GM23338 (cell line): ENCODE measurements at regions not wholly inside any gene's neighbourhood (a gene's known extent, or its start where the extent isn't known, plus 50 kb on each side); places are given as distances from the start of the nearest gene placed in this dataset.

ENCODE experiments used
- ATAC-seq: fragments of 200-7000 bp; cut with Tn5 transposase; 3 replicates; pipeline ENCODE4 v1.9.1; 2020
- DNase-seq: peaks from one replicate; pipeline ENCODE4 v3.0.0-alpha.2; 2015; ENCODE audit warnings: low spot score
- H2AFZ ChIP-seq: fragments of 200-600 bp; sonication (generic); 2 replicates; pipeline ENCODE4 v1.8.0; 2016; ENCODE audit warnings: antibody characterized with exemption, mild to moderate bottlenecking, moderate library complexity
- H3F3A ChIP-seq: fragments of 200-600 bp; sonication (generic); replicated peaks from 2 replicates; pipeline ENCODE4 v1.8.0; 2017; ENCODE audit warnings: antibody characterized with exemption, mixed run types, low read depth
- H3K27ac ChIP-seq: fragments of 200-600 bp; sonication (generic); 2 replicates; pipeline ENCODE4 v1.6.1; 2016; ENCODE audit warnings: low read depth
- H3K27me3 ChIP-seq: fragments of 200-600 bp; sonication (generic); 2 replicates; pipeline ENCODE4 v1.8.0; 2016; ENCODE audit warnings: mild to moderate bottlenecking, mixed run types, moderate library complexity; ENCODE audit not compliant: insufficient read depth
- H3K36me3 ChIP-seq: fragments of 200-600 bp; sonication (generic); 2 replicates; pipeline ENCODE4 v1.8.0; 2016; ENCODE audit warnings: mild to moderate bottlenecking; ENCODE audit not compliant: insufficient read depth
- H3K4me1 ChIP-seq: fragments of 200-600 bp; sonication (generic); 2 replicates; pipeline ENCODE4 v1.8.0; 2016; ENCODE audit warnings: mild to moderate bottlenecking, moderate library complexity; ENCODE audit not compliant: insufficient read depth
- H3K4me2 ChIP-seq: fragments of 200-600 bp; sonication (generic); 2 replicates; pipeline ENCODE4 v1.7.1; 2017; ENCODE audit warnings: mixed run types
- H3K4me3 ChIP-seq: fragments of 200-600 bp; sonication (generic); 2 replicates; pipeline ENCODE4 v1.6.1; 2016; ENCODE audit warnings: mixed run types
- H3K79me2 ChIP-seq: fragments of 200-600 bp; sonication (generic); replicated peaks from 2 replicates; pipeline ENCODE4 v1.8.0; 2017; ENCODE audit warnings: mild to moderate bottlenecking; ENCODE audit not compliant: insufficient read depth
- H3K9me2 ChIP-seq: fragments of 200-600 bp; sonication (generic); 2 replicates; pipeline ENCODE4 v1.8.0; 2017; ENCODE audit not compliant: insufficient read depth
- H4K20me1 ChIP-seq: fragments of 200-600 bp; sonication (generic); replicated peaks from 2 replicates; pipeline ENCODE4 v1.8.0; 2017; ENCODE audit warnings: mild to moderate bottlenecking; ENCODE audit not compliant: insufficient read depth
- H3K27ac Mint-ChIP-seq: 2 replicates; pipeline ENCODE4 v1.8.0; 2020; ENCODE audit warnings: inconsistent platforms, mild to moderate bottlenecking, moderate library complexity, mixed read lengths
- H3K27me3 Mint-ChIP-seq: 3 replicates; pipeline ENCODE4 v1.8.0; 2022; ENCODE audit warnings: low read depth, mild to moderate bottlenecking, moderate library complexity, mixed read lengths, inconsistent platforms; ENCODE audit not compliant: insufficient read depth, poor library complexity
- H3K36me3 Mint-ChIP-seq: 3 replicates; pipeline ENCODE4 v1.8.0; 2021; ENCODE audit warnings: low read depth, mild to moderate bottlenecking, inconsistent platforms, moderate library complexity, mixed read lengths
- H3K4me1 Mint-ChIP-seq: 3 replicates; pipeline ENCODE4 v1.8.0; 2020; ENCODE audit warnings: mild to moderate bottlenecking, inconsistent platforms, mixed read lengths
- H3K4me3 Mint-ChIP-seq: 3 replicates; pipeline ENCODE4 v1.8.0; 2021; ENCODE audit warnings: moderate library complexity, mild to moderate bottlenecking, inconsistent platforms, mixed read lengths
- H3K9me3 Mint-ChIP-seq: 3 replicates; pipeline ENCODE4 v1.8.0; 2020; ENCODE audit warnings: moderate library complexity, mild to moderate bottlenecking, inconsistent platforms, mixed read lengths
- EZH2 ChIP-seq: fragments of 200-600 bp; sonication (generic); IDR thresholded peaks from one replicate; pipeline ENCODE4 v1.8.0; 2017; ENCODE audit warnings: antibody characterized with exemption, mild to moderate bottlenecking, low read depth; ENCODE audit not compliant: unreplicated experiment
- EZH2phosphoT487 ChIP-seq: fragments of 200-600 bp; sonication (generic); IDR thresholded peaks from one replicate; pipeline ENCODE4 v1.8.1; 2018; ENCODE audit warnings: antibody characterized with exemption; ENCODE audit not compliant: unreplicated experiment
- POLR2AphosphoS5 ChIP-seq: IDR thresholded peaks from 2 replicates; pipeline ENCODE4 v1.6.1; 2016; ENCODE audit warnings: antibody characterized with exemption, low read depth
- ZNF331 ChIP-seq: fragments of 250-450 bp; sonication (Bioruptor Pico); IDR thresholded peaks from 2 replicates; pipeline ENCODE4 v1.5.0; 2020; ENCODE audit warnings: low read depth, mild to moderate bottlenecking, moderate library complexity
- TF ChIP-seq, protein P1 (sequence below): fragments of 250-450 bp; sonication (Bioruptor Pico); IDR thresholded peaks from 2 replicates; pipeline ENCODE4 v1.5.0; 2020; ENCODE audit warnings: mild to moderate bottlenecking, moderate library complexity

DNA sequence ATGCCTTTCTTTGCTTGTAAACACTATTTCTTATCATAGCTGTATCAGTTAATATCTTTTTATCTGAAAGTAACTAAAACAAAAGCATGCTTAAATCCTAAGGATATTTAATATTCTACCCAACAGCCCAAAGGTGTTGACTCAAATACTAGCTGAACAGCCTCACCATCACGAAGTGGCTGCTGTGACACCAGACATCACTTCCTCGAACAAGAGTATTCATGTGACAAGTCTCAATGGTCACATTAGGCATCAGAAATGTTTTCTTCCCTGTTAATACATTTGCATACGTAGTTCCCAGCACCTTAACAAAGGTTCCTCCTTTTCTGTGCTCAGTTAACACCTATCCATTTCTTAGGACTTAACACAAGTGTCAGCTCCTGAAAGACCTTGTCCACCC is 193.8 kb upstream of the DYNLRB2 start:
- H3K4me3 Mint-ChIP-seq = no peak overlapping the region
- no peak for ATAC-seq
- no peak overlapping the region for H3K27ac Mint-ChIP-seq

More for the DNA sequence above, 193.8 kb upstream of the DYNLRB2 start:
- Histone ChIP-seq H3K4me2 (no peak overlapping the region), H3K27me3 (no peaks in the 10 kb centered on the region), H3K9me2 (no peaks in the 10 kb centered on the region; the same call in none of the 2 replicates), H3K27ac (no peak overlapping the region), H4K20me1 (no peaks in the 10 kb centered on the region), H3F3A (no peaks in the 10 kb centered on the region), H3K4me3 (no peak overlapping the region), H3K4me1 (no peaks in the 10 kb centered on the region), H2AFZ (no peak overlapping the region), H3K79me2 (no peaks in the 10 kb centered on the region), H3K36me3 (no peaks in the 10 kb centered on the region)
- Mint-ChIP-seq H3K27me3 (peaks cover 4% of the 10 kb centered on the region), H3K4me1 (peaks cover 4% of the 10 kb centered on the region; the same call in 2 of the 3 replicates), H3K36me3 (no peaks in the 10 kb centered on the region), H3K9me3 (no peaks in the 10 kb centered on the region)
- DNase-seq = no peak
- TF ChIP-seq POLR2AphosphoS5 (no peak), EZH2phosphoT487 (no peak), EZH2 (no peak), ZNF331 (no peak)
- TF ChIP-seq, protein P1, sequence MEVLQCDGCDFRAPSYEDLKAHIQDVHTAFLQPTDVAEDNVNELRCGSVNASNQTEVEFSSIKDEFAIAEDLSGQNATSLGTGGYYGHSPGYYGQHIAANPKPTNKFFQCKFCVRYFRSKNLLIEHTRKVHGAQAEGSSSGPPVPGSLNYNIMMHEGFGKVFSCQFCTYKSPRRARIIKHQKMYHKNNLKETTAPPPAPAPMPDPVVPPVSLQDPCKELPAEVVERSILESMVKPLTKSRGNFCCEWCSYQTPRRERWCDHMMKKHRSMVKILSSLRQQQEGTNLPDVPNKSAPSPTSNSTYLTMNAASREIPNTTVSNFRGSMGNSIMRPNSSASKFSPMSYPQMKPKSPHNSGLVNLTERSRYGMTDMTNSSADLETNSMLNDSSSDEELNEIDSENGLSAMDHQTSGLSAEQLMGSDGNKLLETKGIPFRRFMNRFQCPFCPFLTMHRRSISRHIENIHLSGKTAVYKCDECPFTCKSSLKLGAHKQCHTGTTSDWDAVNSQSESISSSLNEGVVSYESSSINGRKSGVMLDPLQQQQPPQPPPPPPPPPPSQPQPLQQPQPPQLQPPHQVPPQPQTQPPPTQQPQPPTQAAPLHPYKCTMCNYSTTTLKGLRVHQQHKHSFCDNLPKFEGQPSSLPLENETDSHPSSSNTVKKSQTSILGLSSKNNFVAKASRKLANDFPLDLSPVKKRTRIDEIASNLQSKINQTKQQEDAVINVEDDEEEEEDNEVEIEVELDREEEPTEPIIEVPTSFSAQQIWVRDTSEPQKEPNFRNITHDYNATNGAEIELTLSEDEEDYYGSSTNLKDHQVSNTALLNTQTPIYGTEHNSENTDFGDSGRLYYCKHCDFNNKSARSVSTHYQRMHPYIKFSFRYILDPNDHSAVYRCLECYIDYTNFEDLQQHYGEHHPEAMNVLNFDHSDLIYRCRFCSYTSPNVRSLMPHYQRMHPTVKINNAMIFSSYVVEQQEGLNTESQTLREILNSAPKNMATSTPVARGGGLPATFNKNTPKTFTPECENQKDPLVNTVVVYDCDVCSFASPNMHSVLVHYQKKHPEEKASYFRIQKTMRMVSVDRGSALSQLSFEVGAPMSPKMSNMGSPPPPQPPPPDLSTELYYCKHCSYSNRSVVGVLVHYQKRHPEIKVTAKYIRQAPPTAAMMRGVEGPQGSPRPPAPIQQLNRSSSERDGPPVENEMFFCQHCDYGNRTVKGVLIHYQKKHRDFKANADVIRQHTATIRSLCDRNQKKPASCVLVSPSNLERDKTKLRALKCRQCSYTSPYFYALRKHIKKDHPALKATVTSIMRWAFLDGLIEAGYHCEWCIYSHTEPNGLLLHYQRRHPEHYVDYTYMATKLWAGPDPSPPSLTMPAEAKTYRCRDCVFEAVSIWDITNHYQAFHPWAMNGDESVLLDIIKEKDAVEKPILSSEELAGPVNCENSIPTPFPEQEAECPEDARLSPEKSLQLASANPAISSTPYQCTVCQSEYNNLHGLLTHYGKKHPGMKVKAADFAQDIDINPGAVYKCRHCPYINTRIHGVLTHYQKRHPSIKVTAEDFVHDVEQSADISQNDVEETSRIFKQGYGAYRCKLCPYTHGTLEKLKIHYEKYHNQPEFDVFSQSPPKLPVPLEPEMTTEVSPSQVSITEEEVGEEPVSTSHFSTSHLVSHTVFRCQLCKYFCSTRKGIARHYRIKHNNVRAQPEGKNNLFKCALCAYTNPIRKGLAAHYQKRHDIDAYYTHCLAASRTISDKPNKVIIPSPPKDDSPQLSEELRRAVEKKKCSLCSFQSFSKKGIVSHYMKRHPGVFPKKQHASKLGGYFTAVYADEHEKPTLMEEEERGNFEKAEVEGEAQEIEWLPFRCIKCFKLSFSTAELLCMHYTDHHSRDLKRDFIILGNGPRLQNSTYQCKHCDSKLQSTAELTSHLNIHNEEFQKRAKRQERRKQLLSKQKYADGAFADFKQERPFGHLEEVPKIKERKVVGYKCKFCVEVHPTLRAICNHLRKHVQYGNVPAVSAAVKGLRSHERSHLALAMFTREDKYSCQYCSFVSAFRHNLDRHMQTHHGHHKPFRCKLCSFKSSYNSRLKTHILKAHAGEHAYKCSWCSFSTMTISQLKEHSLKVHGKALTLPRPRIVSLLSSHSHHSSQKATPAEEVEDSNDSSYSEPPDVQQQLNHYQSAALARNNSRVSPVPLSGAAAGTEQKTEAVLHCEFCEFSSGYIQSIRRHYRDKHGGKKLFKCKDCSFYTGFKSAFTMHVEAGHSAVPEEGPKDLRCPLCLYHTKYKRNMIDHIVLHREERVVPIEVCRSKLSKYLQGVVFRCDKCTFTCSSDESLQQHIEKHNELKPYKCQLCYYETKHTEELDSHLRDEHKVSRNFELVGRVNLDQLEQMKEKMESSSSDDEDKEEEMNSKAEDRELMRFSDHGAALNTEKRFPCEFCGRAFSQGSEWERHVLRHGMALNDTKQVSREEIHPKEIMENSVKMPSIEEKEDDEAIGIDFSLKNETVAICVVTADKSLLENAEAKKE = no peak
